Upper lobe of left lung (tissue), 4 donors: ENCODE measurements at regions not wholly inside any gene's neighbourhood (a gene's known extent, or its start where the extent isn't known, plus 50 kb on each side); places are given as distances from the start of the nearest gene placed in this dataset.

Experiments used
- EP300 ChIP-seq, 4 donors: sonication (generic); formaldehyde crosslinking; IDR thresholded peaks; one replicate each; pipeline ENCODE4 v1.5.1; 2017; ENCODE audit warnings: antibody characterized with exemption in 4 of 4, control low read depth in 2 of 4
- TF ChIP-seq, protein P1 (sequence below), 6 experiments: fragments of 450-650 bp in 4 of 6; fragments of 200-600 bp in 2 of 6; sonication (generic) in 2 of 6; IDR thresholded peaks; one replicate each; pipeline ENCODE4 v1.5.1; 2016 to 2019; ENCODE audit warnings: antibody characterized with exemption in 6 of 6

DNA sequence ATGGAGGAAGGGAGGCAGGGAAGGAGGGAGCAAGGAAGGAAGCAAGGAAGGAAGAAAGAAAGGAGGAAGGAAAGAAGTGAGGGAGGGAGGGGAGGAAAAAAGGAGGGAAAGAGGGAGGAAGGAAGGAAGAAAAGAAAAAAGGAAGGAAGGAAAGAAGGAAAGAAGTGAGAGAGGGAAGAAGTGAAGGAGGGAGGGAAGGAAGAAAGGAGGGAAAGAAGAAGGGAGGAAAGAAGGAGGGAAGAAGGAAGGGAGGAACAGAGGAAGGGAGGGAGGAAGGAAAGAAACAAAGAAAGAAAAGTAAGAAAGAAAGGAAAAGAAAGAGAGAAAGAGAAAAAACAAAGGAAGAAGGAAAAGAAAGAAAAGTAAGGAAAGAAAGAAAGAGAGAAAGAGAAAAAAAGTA is 183.0 kb upstream of the SLC24A5 start:
- TF ChIP-seq, protein P1, sequence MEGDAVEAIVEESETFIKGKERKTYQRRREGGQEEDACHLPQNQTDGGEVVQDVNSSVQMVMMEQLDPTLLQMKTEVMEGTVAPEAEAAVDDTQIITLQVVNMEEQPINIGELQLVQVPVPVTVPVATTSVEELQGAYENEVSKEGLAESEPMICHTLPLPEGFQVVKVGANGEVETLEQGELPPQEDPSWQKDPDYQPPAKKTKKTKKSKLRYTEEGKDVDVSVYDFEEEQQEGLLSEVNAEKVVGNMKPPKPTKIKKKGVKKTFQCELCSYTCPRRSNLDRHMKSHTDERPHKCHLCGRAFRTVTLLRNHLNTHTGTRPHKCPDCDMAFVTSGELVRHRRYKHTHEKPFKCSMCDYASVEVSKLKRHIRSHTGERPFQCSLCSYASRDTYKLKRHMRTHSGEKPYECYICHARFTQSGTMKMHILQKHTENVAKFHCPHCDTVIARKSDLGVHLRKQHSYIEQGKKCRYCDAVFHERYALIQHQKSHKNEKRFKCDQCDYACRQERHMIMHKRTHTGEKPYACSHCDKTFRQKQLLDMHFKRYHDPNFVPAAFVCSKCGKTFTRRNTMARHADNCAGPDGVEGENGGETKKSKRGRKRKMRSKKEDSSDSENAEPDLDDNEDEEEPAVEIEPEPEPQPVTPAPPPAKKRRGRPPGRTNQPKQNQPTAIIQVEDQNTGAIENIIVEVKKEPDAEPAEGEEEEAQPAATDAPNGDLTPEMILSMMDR (IDR thresholded peaks at IDR 0.05) = no peak
- TF ChIP-seq EP300 (IDR thresholded peaks at IDR 0.05) = no peak
